ENCODE measurements at regions not wholly inside any gene's neighbourhood (a gene's known extent, or its start where the extent isn't known, plus 50 kb on each side); places are given as distances from the start of the nearest gene placed in this dataset.

GRCh38 chr2:207394812-207395534, 134.8 kb upstream of the CREB1 start (continued):
- peak; percentile 92 for TF ChIP-seq CEBPB (IDR thresholded peaks at IDR 0.05; ENCODE audit: low read depth)

DNA sequence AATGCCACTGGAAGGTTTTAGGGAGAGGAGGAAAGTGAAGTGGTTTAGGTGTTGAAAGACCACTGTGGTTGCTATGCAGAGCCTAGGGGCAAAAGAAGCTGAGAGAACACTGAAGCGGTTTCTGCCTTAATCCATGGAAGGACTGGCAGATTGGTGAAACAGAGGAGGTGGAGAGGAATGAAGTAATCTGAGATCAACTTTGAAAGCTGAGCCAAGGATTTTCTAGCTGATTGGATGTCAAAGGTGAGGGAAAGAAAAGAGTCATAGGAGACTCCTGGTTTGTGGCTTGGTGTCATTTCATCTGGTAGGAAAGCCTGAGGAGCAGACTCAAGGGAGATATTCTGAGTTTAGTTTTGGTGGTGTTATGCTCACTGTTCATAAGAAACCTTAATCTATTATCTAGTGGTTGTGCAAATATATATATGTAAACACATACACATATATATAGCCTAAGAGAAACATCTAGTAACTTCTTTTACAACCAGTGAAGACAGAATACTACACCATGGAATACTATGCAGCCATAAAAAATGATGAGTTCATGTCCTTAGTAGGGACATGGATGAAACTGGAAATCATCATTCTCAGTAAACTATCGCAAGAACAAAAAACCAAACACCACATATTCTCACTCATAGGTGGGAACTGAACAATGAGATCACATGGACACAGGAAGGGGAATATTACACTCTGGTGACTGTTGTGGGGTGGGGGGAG, 134.1 kb upstream of the CREB1 start:
- peak overlapping the region in 1 of 2 experiments; percentile 1; a peak in 2 of 4 replicates for H3K4me3 ChIP-seq (replicated peaks in 1 of 2; ENCODE audit: low read depth in 1 of 2, low read length in 2 of 2)
- POLR2A ChIA-PET, result interaction anchor here (0.7 kb wide), 1 partner anchor 57 kb away, joined by 3 read pairs; no protein-coding TSS in a partner anchor
- peaks cover 12 to 26% of the 10 kb centered on the region in 2 experiments for H3K4me1 ChIP-seq (ENCODE audit: control insufficient read depth in 1 of 2, insufficient read depth in 2 of 2, low read length in 2 of 2)
- DNase-seq (ENCODE audit: low read depth, low spot score) (peak; percentile 27), ATAC-seq (peak; percentile 35)
- no peaks in the 10 kb centered on the region for H3K27me3 ChIP-seq (ENCODE audit: insufficient read depth, low read length)
- CTCF ChIA-PET, result no interaction called here
- intact Hi-C loops (cut with micrococcal nuclease), result loop anchor here (1.0 to 5.0 kb wide), 2 partner anchors 63 to 229 kb away; no protein-coding TSS in a partner anchor
- no peaks in the 10 kb centered on the region for H3K9me2 ChIP-seq (ENCODE audit: insufficient read depth)
- no peaks in the 10 kb centered on the region for H3K36me3 ChIP-seq (ENCODE audit: control insufficient read depth in 1 of 2, insufficient read depth in 2 of 2, low read length in 2 of 2)
- no TSS peak for BruUV-seq (replicated peaks)
- TF ChIP-seq RAD21 (IDR thresholded peaks at IDR 0.05; ENCODE audit: low read depth), result no peak
- TF ChIP-seq JUND (IDR thresholded peaks at IDR 0.05), result 0 out of 2 replicates have a peak, but pooled peaks have one; percentile 26
- RAD21 ChIA-PET (ENCODE audit: low non-redundant PET in 1 of 2, low total read pairs in 2 of 2, uncharacterized antibody in 2 of 2, unreplicated experiment in 2 of 2), result no interaction called here
- peak overlapping the region; percentile 61 for H3K4me2 ChIP-seq (ENCODE audit: low read length)
- H3K9me3 ChIP-seq (ENCODE audit: control insufficient read depth in 1 of 2, insufficient read depth in 1 of 2, low read depth in 1 of 2, low read length in 2 of 2), result no peaks in the 10 kb centered on the region
- H2AFZ ChIP-seq (ENCODE audit: low read depth, low read length, poor library complexity, severe bottlenecking), result no peak overlapping the region
- peak overlapping the region; percentile 3; the same call in 1 of the 2 replicates for H3K9ac ChIP-seq (ENCODE audit: low read length)
- no peaks in the 10 kb centered on the region for H3K79me2 ChIP-seq (ENCODE audit: insufficient read depth, low read length)
- peak overlapping the region; percentile 0; the same call in 1 of the 2 replicates for H3K27ac ChIP-seq (ENCODE audit: low read depth, low read length)
- no peaks in the 10 kb centered on the region for H4K20me1 ChIP-seq (ENCODE audit: insufficient read depth)

GRCh38 chr2:207397917-207398655, 131.7 kb upstream of the CREB1 start:
- Histone ChIP-seq H3K36me3 (ENCODE audit: control insufficient read depth in 1 of 2, insufficient read depth in 2 of 2, low read length in 2 of 2) (no peaks in the 10 kb centered on the region), H4K20me1 (ENCODE audit: insufficient read depth) (no peaks in the 10 kb centered on the region), H3K4me3 (replicated peaks in 1 of 2; ENCODE audit: low read depth in 1 of 2, low read length in 2 of 2) (no peak overlapping the region), H3K27ac (ENCODE audit: low read depth, low read length) (no peak overlapping the region), H3K9me3 (ENCODE audit: control insufficient read depth in 1 of 2, insufficient read depth in 1 of 2, low read depth in 1 of 2, low read length in 2 of 2) (no peaks in the 10 kb centered on the region), H3K79me2 (ENCODE audit: insufficient read depth, low read length) (no peaks in the 10 kb centered on the region), H3K27me3 (ENCODE audit: insufficient read depth, low read length) (no peaks in the 10 kb centered on the region), H3K9ac (ENCODE audit: low read length) (no peak overlapping the region), H3K4me2 (ENCODE audit: low read length) (no peak overlapping the region), H3K4me1 (ENCODE audit: control insufficient read depth in 1 of 2, insufficient read depth in 2 of 2, low read length in 2 of 2) (peaks cover 12 to 26% of the 10 kb centered on the region in 2 experiments), H2AFZ (ENCODE audit: low read depth, low read length, poor library complexity, severe bottlenecking) (no peak overlapping the region), H3K9me2 (ENCODE audit: insufficient read depth) (no peaks in the 10 kb centered on the region)
- BruUV-seq (replicated peaks), result no TSS peak
- POLR2A ChIA-PET, result no interaction called here
- intact Hi-C loops (cut with micrococcal nuclease), result loop anchor here (5.0 kb wide), 1 partner anchor 66 kb away; no protein-coding TSS in a partner anchor
- ATAC-seq (no peak), DNase-seq (ENCODE audit: low read depth, low spot score) (no peak)
- CTCF ChIA-PET, result no interaction called here
- RAD21 ChIA-PET (ENCODE audit: low non-redundant PET in 1 of 2, low total read pairs in 2 of 2, uncharacterized antibody in 2 of 2, unreplicated experiment in 2 of 2), result no interaction called here
- TF ChIP-seq EZH2phosphoT487 (IDR thresholded peaks at IDR 0.05; ENCODE audit: borderline replicate concordance) (no peak), CBX3 (IDR thresholded peaks at IDR 0.05; ENCODE audit: low read depth) (no peak), POLR2AphosphoS5 (IDR thresholded peaks at IDR 0.05; ENCODE audit: low read depth, low read length) (no peak), SP1 (IDR thresholded peaks at IDR 0.05; ENCODE audit: low read depth) (no peak), CTCF (IDR thresholded peaks at IDR 0.05 in 2 of 3, conservative IDR thresholded peaks at IDR 0.05 in 1 of 3; ENCODE audit: borderline replicate concordance in 1 of 3, insufficient read depth in 1 of 3, low read depth in 2 of 3, low read length in 2 of 3) (no peak), TCF7L2 (IDR thresholded peaks at IDR 0.05; ENCODE audit: borderline replicate concordance, extremely low read depth, insufficient read depth, insufficient read length) (no peak)
- TF ChIP-seq, protein P1, sequence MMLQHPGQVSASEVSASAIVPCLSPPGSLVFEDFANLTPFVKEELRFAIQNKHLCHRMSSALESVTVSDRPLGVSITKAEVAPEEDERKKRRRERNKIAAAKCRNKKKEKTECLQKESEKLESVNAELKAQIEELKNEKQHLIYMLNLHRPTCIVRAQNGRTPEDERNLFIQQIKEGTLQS (IDR thresholded peaks at IDR 0.05), result no peak
